HG02938 (cell line): ENCODE measurements at regions not wholly inside any gene's neighbourhood (a gene's known extent, or its start where the extent isn't known, plus 50 kb on each side); places are given as distances from the start of the nearest gene placed in this dataset.

ENCODE experiments used
- ATAC-seq: cut with Tn5 transposase; IDR thresholded peaks from one replicate; pipeline ENCODE4 v1.9.1; 2021; ENCODE audit warnings: mild to moderate bottlenecking, moderate library complexity; ENCODE audit not compliant: unreplicated experiment

- no peak for ATAC-seq
Observed at GRCh38 chr5:60267907-60268306, 374.4 kb upstream of the PDE4D start.

- ATAC-seq: no peak
Observed at GRCh38 chr5:60263346-60263745, 369.8 kb upstream of the PDE4D start.

DNA sequence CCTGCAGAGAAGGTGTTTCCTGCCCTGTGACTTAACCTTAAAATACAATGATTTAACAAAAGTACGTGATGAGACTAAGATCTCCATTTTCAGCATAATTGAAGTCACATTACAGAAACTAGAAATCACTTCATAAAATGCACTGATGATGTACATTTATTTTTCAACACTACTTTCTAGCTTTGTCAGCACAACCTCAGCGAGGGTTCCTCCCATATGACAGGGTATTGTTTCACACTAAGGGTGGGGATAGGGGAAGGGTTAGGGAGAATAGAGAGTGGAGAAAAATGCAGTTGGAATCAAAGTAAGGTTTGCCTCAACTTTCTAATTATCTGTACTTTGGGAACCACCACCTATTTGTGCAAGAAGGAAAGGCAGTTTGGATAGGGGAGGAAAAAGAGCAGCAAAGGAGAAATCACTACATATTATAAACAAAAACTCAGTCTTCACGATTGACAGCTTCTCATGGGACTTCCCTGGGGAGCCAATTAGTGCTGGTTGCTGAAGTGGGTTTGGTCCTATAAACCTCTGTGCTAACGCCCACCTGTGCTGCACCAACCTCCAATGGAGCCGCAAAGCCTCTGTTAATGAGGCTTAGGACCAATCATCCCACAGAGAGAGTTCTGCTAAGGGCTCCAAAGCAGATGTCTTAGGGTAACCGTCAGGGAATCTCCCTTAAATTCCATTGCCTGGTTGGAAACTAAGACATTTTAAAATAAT lies 369.2 kb upstream of the PDE4D start:
- no peak for ATAC-seq

GRCh38 chr5:60261732-60262131 lies 368.2 kb upstream of the PDE4D start:
- ATAC-seq: no peak

DNA sequence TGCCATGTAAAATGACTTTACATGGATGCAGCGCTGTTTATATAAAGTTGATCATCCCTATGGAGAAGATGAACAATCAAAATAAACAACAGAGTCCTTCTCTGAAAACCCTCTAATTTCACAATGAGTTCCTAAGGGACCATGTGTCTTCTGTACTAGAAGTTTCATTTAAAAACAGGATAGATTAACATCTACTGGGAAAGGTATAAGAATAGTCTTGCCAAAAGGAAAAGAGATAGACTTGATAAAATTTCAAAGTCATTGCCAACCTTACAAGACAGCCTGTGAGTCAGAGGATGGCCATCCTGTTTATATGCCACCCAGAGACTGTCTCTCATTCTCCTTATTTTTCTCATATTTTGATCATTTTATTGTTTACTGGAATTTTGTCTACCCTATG lies 367.1 kb upstream of the PDE4D start:
- no peak for ATAC-seq

DNA sequence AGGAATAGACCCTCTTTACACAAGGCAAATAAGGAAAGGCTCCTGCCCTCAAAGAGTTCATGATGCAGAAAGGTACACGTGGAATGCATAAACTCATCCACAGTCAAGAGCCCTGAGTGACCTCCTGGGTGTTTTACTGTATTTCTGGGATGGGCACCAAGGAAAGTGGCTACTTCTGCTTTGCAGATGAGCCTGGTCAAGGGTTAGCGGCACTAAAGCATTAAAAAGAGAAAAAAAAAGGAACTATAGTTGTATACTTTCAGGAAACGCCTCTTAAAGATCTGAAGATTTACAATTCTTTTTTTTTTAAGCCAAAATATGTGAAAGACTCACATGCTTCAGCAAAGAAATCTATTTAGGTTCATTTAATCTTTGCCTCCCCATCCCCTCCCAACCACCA lies 366.2 kb upstream of the PDE4D start:
- no peak for ATAC-seq

DNA sequence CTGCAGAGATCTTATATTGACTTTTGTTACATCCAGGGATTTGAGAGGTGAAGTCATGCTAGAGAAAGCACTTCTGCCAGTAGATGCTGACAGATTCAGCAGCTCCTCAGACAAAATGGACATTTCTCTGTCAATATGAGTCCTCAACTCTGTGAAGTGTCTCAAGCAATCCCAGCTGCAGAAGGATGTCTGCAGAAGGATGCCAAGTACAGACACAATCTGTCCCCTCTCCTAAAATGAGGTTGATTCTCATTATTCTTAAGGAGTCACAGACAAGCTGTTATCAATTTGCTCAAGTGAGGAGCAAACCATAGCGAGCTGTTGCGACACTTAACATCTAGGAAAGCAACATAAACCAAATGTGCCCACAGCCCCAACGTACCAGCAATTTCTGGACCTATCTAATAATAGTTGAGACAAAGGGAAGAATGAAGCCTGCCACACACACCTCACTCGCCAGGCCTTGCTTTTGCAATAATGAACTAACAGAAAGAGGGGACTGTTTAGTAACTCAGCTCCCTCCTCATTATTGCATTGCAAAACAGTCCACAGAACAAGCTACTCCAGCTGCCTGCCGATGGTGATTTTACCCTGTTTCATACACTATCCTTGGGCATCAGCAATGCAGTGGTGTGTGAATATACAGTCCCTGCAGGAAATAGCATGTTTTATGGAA lies 364.2 kb upstream of the PDE4D start:
- no peak for ATAC-seq

DNA sequence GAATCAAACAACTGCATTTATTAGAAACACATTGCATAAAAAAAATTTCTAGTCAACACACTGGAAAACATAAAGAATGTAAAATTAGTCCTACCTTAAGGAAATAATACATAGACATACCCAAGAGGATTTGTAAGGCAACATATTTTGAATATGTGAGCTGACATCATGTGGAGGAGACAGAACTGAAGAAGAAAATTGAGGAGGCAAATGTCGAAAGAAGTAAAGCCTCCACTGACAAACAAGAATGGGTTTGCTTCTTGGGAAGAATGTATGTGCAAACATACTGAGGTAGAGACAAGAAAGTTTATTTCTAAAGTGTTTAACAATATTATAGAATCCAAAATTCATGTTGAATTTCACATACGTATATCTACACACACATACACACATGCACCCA lies 363.0 kb upstream of the PDE4D start:
- no peak for ATAC-seq

GRCh38 chr5:60248901-60249300 lies 355.4 kb upstream of the PDE4D start:
- ATAC-seq: peak; percentile 93

DNA sequence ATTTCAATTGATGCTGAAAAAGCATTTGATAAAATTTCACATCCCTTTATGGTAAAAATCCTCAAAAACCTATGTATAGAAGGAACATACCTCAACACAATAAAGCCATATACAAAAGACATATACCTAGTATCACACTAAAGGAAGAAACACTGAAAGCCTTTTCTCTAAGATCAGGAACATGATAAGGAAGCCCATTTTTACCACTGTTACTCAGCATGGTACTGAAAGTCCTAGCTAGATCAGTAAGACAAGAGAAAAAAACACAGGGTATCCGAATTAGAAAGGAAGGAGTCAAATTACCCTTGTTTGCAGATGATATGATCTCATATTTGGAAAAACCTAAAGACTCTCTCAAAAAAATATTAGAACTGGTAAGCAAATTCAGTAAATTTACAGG lies 350.2 kb upstream of the PDE4D start:
- ATAC-seq: no peak

GRCh38 chr5:60232036-60232795 lies 338.7 kb upstream of the PDE4D start:
- ATAC-seq: no peak

GRCh38 chr5:60230456-60230855 lies 336.9 kb upstream of the PDE4D start:
- no peak for ATAC-seq

- no peak for ATAC-seq
Observed at GRCh38 chr5:60229691-60230185, 336.2 kb upstream of the PDE4D start.

DNA sequence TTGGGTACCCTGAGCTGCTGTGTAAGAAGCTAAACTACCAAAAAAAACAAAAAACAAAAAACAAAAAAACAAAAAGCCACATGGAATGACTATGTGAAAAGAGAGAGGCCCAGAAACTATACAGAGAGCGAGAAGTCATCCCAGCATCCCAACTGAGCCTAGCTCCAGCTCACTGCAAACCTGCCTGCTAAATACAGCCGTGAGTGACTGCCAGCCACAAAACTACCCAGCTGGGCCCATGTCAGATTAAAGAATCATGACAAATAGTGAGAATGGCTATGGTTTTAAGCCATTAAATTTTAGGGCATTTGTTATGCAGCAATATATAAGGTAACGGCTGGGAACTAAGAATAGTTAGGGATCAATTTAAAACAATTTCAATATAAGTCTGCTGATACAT lies 335.1 kb upstream of the PDE4D start:
- ATAC-seq: no peak

- no peak for ATAC-seq
Observed at GRCh38 chr5:60226128-60226527, 332.6 kb upstream of the PDE4D start.

DNA sequence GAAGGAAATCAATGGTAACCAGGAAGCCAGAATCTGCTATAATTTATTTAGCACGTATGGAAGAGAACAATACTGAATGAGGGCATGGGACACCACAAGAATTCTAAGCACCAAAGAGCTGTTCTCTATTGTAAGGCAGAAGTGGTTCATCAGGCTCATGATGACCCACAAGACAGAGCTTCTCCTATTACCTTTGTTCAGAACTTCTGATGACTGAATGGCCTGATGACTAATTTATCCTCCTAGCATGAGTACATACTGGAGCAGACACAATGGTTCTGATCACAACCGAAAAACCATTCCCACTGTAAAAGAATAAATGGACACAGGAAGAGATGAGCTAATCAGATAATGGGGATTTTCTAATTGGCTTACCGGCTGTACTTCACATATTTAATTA lies 329.8 kb upstream of the PDE4D start:
- ATAC-seq: no peak

DNA sequence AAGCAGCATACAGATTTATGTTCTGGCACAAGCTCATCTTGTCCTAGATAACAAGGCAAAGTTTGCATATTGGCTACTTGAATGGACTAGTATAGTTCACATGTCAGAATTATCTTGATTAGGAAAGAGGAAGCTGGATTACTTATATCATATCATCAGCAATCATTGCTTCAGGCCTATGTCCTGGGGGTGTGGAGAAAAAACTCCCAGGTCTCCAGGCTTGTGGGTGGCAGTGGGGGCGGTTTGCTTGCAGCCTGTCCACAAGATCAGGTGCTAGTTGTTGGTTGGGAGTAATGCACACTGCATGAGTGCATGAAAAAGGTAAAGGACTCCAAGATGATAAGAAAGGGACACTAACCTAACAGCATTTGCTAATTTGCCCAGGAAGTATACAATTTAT lies 326.4 kb upstream of the PDE4D start:
- no peak for ATAC-seq

DNA sequence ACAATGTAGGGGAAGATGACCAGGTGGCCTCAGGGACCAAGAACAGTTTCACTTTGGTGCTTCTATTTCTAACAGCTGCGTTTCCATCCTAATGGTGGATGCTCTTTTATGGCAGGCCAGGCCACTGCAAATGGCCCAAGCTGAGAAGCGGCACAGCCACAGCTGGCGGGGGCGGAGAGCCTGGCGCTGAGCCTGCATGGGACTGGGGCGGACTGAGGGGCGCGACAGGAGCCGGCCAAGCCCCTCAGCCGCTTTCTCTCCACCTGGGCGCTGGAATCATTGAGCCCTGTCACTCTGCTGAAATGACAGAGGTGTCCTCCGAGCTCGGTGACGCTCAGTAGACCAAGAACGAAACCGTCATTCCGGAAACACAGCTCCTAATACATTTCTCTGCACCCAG lies 317.3 kb upstream of the PDE4D start:
- ATAC-seq: no peak

GRCh38 chr5:60209146-60209840 lies 315.8 kb upstream of the PDE4D start:
- no peak for ATAC-seq

DNA sequence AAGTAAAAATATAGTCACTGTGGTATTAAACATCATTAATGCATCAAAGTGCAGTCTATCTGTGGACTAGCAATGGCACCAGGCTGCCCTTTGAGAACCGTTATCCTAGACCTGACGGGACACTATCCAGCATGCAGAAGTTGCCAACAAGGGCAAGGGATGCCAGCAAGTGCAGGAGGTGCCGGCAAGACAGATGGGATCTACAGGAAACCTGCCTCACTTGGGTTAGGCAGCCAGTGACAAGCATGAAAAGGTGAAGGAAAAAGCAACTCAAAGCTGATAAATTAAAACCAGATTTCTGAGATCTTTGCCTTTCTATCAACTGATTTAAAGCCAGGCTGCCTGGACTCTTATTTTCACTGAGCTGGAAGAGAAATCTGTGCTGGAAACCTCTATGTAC lies 315.2 kb upstream of the PDE4D start:
- ATAC-seq: no peak

GRCh38 chr5:60207040-60207439 lies 313.5 kb upstream of the PDE4D start:
- peak; percentile 84 for ATAC-seq
